NOMO-1 (cell line): ENCODE measurements at regions not wholly inside any gene's neighbourhood (a gene's known extent, or its start where the extent isn't known, plus 50 kb on each side); places are given as distances from the start of the nearest gene placed in this dataset.
"Not testable (repeated sequence)": the region's sequence is repeated elsewhere in the genome, so short reads cannot be mapped to it uniquely, and the experiment has no call there.

Experiments
- DNase-seq, 2 experiments: peaks; one replicate each; lab custom pipeline; 2025; ENCODE audit not compliant: unreplicated experiment in 2 of 2; lab: John Stamatoyannopoulos, UW

GRCh38 chr5:43839218-43839617 lies 236.2 kb downstream of the NNT start:
- no peak for DNase-seq

DNA sequence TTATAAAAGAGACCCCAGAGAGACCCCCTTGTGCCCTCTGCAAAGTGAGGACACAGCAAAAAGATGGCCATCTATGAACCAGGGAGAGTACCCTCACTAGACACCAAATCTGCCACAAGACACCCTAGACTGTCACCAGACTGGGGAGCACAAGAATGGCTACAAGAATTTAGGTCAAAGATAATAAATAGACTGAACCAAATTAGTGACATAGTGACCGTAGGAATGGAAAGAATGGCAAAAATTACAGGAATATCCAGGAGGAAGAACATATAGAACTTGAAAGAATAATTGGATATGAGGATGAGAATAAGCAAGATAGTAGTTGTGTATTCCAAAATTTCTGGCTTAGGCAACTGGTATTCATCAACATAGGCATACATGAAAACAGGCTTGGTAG lies 235.0 kb downstream of the NNT start:
- no peak for DNase-seq

DNA sequence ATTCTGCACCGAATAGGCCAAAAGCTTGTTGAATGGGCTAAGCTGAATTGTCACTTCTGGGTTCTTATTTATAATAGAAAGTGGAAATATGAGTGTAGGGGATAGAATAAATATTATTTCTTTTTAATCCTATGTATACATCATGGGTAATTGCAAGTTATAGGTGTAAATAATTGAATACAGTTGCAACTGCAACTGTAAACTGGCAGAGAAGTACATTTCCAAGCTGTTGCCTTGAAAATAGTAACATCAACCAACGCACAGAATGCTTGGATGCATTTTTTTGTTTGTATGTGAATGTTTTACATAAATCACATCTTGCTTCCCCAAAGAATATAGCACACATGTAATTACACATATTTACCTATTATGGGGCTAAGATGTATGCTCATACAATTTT lies 234.1 kb downstream of the NNT start:
- DNase-seq: no peak

DNA sequence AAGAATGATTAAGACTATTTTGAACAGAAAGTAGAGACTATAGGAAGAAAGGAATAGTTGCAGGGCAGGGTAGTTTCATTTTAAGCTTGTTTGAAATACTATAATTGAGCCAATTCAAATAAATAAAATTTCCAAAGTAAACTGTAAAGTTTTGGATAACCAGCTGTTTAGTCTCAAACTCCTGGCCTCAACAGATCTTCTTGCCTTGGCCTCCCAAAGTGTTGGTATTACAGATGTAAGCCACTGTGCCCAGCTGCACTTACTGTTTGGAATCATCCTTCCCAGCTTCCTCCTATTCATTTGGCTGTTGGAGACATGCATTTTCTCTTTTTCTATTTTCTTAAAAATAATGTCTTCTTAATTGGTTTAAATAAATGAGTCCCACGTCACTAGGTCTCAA lies 231.0 kb downstream of the NNT start:
- DNase-seq: no peak

- DNase-seq: not testable (repeated sequence)
Measured at GRCh38 chr5:43824325-43824964, 221.5 kb downstream of the NNT start.

- DNase-seq: not testable (repeated sequence)
Measured at GRCh38 chr5:43818394-43818793, 215.4 kb downstream of the NNT start.

DNA sequence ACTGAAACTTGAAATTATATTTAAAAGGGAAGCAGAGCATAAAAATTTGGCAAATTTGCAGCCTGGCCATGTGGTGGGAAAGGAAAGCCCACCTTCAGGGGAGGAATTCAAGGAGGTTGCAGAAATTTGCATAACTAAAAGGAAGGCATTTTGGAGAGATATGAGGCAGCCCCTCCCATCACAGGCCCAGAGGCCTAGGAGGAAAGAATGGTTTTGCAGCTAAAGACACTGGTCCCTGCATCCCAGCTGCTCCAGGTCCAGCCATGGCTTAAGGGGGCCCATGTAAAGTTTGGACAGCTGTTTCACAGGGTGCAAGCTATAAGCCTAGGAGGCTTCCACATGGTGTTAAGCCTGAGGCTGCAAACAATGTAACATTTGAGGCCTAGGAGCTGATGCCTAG lies 212.5 kb downstream of the NNT start:
- DNase-seq: no peak

DNA sequence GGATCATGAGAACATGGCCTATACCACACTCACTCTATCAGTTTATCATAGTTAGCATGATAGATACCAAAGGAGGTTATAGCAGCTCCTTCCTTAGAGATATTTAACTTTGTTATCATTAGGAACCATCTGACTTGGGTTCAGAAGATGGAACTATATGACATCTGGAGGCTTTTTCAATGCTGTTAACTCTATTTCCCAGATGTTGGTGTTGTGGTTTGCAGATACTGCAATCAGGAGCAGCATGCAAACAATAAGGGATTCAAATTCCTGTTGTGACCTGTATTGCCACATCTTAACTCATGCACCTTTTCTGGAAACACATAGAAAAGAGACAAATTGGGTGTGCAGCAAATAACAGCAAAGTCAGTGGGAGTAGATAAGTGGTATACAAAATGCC lies 201.7 kb downstream of the NNT start:
- DNase-seq: no peak

DNA sequence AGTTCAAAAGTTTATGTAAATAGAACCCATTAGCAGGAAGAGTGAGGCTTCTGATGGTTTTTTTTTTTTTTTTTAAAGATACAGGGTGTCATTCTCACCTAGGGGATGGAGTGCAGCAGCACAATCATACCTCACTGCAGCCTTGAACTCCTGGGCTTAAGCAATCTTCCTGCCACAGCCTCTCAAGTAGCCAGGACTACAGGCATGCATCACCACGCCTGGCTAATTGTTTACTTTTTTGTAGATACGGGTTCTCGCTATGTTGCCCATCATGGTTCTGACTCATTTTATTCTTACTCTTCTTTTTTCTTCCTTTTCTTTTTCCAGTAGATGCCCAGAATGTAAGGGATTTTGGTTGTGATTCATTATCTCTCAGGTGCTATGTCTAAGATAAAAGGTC lies 201.1 kb downstream of the NNT start:
- DNase-seq: no peak

DNA sequence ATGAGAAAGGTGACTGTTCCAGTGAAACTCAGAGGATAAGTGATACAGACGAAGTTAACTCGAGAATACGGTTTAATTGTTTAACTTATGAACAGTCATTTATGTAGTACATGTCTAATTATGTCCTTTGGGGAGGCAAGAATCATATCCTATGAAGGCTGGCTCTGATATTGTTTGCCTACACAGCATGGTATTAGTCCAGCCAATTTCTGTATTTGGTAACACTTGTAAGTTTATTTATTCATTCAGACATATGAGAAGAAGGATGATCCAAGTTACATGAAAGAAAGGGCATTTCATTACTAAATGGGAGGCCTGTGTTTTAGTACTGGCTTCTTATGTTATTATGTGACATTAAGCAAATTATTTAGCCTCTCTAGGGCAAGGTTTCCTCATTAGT lies 199.7 kb downstream of the NNT start:
- DNase-seq: no peak

DNA sequence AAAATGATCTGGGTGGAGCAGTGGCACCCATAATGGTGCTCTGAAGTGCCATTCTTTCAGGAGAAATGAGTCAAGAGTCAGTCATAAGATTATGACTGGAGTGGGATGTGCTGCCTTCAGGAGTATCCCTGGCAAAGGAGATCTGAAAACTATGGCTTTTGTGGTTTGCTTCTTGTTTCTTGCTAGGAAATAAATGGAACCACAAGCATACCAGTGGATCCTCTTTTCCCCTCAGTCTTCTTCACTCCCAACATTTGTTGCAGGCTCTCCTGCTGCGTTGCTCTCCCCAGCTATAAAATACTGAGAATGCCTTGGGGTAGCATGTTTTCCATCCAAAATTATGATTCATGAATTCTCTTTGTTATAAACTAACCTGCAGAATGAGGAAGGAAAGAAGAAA lies 199.1 kb downstream of the NNT start:
- no peak for DNase-seq

DNA sequence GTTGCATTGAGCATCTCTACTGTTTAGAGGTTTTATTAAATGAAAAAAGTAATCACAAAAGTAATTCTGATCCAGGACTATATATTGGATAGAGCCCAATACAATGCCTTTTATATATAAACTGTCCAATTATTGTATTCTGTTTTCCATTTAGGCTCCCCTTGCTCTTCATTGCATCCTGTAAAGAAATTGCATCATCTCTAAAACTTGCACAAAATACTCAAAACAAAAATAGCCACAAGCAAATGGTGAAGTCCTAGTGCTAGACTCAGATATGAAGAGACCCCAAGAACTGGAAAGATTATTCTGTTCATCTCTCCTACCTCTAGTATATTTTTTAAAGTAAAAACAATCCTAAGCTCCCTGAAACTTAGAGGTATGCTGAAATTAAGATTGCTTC lies 195.8 kb downstream of the NNT start:
- no peak for DNase-seq

DNA sequence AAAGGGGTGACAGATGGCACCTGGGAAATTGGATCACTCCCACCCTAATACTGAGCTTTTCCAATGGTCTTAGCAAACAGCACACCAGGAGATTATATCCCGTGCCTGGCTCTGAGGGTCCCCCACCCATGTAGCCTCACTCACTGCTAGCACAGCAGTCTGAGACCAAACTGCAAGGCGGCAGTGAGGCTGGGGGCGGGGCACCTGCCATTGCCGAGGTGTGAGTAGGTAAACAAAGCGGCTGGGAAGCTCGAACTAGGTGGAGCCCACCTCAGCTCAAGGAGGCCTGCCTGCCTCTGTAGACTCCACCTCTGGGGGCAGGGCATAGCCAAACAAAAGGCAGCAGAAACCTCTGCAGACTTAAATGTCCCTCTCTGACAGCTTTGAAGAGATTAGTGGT lies 188.9 kb downstream of the NNT start:
- DNase-seq: not testable (repeated sequence)

- DNase-seq: no peak
Measured at GRCh38 chr5:43785198-43785597, 182.2 kb downstream of the NNT start.

DNA sequence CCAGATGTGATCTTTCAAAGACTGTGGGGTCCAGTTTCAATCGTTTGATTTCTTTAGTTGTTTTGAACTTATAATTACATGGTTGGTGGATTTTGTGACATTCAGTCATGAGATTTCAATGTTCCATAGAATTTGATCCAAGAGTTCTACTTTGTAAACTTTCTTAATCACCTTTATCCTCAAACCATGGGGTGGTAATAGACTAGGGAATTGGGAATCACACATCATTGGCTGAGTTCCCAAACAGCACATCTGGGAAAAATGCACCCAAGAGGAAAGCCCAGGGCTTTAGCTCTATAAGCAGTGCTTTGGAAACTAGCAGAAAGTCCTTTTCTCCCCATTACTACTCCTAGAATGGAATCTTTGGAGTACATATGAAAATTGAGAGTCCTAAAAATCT lies 177.6 kb downstream of the NNT start:
- DNase-seq: no peak

DNA sequence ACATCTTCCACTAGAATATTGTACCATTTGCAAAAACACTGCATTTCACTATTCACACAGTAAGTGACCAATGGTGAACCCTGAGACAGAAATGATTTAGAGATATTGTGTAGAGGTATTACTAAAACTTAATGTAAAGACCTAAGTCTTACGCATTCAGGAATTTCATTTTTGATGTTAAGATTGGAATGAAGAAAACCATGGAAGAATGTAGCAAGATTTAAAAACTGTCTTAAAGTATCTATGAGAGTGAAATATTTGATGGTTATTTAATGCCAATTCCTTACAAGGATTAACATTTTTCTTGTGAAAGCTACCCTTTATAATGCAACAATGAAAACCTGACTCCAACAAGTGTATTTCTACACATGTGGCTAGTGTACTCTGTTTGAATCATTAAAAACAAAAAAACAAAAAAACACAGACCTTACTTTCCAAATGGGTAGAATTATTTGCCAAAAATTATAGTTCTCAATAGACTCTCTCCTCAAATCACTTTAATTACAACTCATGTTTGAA lies 172.0 kb downstream of the NNT start:
- no peak for DNase-seq

DNA sequence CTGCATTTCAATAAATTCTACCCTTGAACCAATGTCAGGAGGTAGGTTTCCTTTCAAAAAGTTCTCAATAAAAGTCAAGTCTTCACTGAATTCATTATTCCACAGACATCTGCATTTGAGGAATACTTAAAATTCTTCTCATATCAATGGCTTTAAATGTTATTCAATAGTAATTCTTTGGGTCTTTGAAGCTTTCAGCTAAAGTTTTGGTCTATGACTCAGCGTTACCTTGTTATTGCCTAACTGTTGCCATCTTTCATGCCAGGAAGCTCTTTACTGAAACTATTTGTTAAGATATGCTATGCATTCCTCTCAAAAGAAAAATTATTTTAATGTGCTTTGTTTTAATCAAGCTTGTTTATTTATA lies 170.5 kb downstream of the NNT start:
- DNase-seq: peak; percentile 54 to 89

DNA sequence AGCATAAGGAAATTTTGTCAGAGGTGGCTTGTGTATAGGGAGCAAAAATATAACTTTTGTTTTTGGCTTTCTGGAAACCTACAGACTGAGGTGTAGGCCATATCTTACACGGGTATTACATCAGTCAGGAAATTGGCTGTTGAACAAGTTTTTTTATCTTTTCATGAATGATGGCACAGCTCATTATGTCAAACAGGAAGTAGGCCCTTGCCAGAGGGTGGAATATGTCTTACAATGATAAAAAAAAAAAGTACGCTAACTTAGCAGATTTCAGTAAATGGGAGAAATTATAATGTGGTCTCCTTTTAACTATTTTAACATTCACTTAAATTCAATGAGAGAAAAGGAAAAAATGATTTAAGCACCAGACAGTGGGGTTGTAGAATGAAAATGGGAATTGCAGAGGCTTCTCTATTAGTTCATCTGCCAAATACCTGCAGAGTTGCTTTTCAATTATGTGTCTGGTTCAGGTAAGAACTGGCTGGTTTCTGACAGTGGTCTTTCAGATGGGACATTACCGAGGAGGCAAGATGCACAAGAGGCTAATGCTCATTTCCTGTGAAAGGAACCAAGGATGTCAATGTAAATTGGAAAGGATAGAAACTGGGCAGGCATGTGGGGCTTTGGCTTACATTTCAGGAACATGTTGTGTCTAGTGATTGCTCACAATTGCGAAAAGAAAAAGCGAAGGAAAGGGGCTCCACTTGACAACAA lies 169.9 kb downstream of the NNT start:
- peak; percentile 84 to 97 for DNase-seq

GRCh38 chr5:43772458-43772763 lies 169.4 kb downstream of the NNT start:
- no peak for DNase-seq

- peak; percentile 32 to 80 for DNase-seq
Measured at GRCh38 chr5:43771611-43772031, 168.6 kb downstream of the NNT start.

GRCh38 chr5:43769571-43770355 lies 166.8 kb downstream of the NNT start:
- no peak for DNase-seq
